Fibroblast of villous mesenchyme (primary cell): ENCODE measurements at regions not wholly inside any gene's neighbourhood (a gene's known extent, or its start where the extent isn't known, plus 50 kb on each side); places are given as distances from the start of the nearest gene placed in this dataset.

ENCODE experiments used
- DNase-seq: peaks from one replicate; pipeline ENCODE4 v3.0.0-alpha.2; 2010; ENCODE audit warnings: low read depth
- H3K4me3 ChIP-seq: 2 replicates; pipeline ENCODE4 v1.5.1; 2011; ENCODE audit warnings: low read depth, mild to moderate bottlenecking, low read length
- TF ChIP-seq, protein P1 (sequence below): IDR thresholded peaks from 2 replicates; pipeline ENCODE4 v1.5.1; 2012; ENCODE audit warnings: low read depth, mild to moderate bottlenecking, low read length; ENCODE audit not compliant: insufficient read depth

- TF ChIP-seq, protein P1, sequence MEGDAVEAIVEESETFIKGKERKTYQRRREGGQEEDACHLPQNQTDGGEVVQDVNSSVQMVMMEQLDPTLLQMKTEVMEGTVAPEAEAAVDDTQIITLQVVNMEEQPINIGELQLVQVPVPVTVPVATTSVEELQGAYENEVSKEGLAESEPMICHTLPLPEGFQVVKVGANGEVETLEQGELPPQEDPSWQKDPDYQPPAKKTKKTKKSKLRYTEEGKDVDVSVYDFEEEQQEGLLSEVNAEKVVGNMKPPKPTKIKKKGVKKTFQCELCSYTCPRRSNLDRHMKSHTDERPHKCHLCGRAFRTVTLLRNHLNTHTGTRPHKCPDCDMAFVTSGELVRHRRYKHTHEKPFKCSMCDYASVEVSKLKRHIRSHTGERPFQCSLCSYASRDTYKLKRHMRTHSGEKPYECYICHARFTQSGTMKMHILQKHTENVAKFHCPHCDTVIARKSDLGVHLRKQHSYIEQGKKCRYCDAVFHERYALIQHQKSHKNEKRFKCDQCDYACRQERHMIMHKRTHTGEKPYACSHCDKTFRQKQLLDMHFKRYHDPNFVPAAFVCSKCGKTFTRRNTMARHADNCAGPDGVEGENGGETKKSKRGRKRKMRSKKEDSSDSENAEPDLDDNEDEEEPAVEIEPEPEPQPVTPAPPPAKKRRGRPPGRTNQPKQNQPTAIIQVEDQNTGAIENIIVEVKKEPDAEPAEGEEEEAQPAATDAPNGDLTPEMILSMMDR, result no peak
- no peak for DNase-seq
- no peak overlapping the region for H3K4me3 ChIP-seq
Measured at GRCh38 chr17:79355165-79355564, 255.7 kb downstream of the RBFOX3 start.

DNA sequence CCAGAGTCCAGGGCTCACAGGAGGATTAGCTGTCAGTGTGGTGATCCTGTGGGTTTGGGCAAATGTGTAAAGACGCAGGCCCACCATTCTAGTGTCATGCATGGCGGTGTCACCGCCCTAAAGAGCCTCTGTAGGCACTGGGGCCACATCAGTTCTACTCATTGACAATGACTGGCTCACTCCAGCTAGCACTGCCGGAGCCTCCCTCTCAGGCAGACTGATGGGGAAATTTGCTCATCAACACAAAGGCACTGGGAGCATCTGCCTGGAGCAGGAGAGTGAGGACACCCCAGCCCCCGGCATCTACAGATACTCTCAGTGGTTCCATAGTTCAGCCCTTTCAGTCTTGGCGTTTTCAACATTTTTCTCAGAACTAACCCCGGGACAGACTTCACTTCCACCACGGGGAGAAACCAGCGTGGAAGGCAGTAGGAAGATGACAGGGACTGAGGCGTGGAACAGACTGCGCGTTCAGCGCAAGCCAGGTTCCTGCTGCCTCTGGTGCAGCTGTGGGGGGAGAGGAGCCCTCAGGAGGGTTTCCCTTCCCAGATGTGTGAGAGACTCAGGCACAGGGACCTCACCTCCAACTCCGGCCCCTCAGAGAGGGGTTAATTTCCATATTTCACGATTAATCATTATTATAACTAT is 256.6 kb downstream of the RBFOX3 start:
- no peak for DNase-seq
- no peak overlapping the region for H3K4me3 ChIP-seq
- TF ChIP-seq, protein P1, result no peak

- TF ChIP-seq, protein P1, result no peak
- DNase-seq, result no peak
- no peak overlapping the region for H3K4me3 ChIP-seq
Measured at GRCh38 chr17:79353548-79353947, 257.3 kb downstream of the RBFOX3 start.

GRCh38 chr17:79353016-79353415 is 257.8 kb downstream of the RBFOX3 start:
- TF ChIP-seq, protein P1, result no peak
- H3K4me3 ChIP-seq, result no peak overlapping the region
- no peak for DNase-seq

- TF ChIP-seq, protein P1, result no peak
- DNase-seq, result no peak
Measured at GRCh38 chr17:79350533-79350932, 260.3 kb downstream of the RBFOX3 start.

DNA sequence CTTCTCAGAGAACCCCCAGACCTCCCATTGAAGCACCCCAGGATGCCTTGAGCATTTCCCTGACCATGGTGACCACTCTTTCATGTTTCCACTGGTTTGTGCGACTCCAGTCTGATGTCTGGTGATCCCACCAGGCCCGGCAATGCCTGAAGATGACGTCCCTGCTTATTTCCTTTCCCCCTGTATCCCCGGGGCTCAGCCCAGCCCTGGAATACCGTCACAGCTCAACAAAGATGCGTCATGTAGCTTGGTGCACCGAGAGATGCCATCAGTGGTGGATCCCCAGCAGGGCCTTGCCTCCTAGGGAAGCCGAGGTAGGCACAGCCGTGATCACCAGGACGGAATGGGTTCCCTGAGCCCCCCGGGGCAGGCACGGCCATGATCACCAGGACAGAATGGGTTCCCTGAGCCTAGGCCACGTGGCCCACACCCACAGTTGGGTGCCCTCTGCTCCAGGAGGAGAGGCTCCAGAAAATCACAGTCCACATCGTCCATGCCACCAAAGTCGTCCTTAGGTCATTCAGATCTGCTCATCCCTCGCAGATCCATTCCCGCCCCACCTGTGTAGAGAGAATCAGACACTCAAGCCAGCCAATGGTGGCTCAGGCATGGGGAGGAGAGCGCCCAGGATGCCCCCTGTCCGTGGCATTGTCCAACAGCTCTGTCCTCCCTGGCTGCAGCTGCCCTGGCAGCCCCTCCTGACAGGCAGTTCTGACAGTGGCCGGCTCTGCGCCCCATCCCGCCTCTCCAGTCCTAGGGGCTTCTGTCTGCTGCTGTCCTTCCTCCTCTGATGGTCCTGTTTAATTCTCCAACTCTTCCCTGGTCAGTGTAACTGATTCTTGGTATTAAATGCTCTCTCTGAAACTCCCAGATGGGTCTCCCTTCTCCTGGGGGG is 261.1 kb downstream of the RBFOX3 start:
- DNase-seq, result no peak
- H3K4me3 ChIP-seq, result no peak overlapping the region
- TF ChIP-seq, protein P1, result no peak

More at GRCh38 chr17:79350533-79350932, 260.3 kb downstream of the RBFOX3 start:
- no peak overlapping the region for H3K4me3 ChIP-seq
